ENCODE measurements at regions not wholly inside any gene's neighbourhood (a gene's known extent, or its start where the extent isn't known, plus 50 kb on each side); places are given as distances from the start of the nearest gene placed in this dataset.
"Not testable (repeated sequence)": the region's sequence is repeated elsewhere in the genome, so short reads cannot be mapped to it uniquely, and the experiment has no call there.

GRCh38 chr2:389985-390384, 102.1 kb upstream of the ALKAL2 start:
- not testable (repeated sequence) for H3K4me1 ChIP-seq (ENCODE audit: control insufficient read depth, insufficient read depth, low read length); H3K36me3 ChIP-seq (ENCODE audit: control insufficient read depth, insufficient read depth, low read length); H3K9me3 ChIP-seq (ENCODE audit: control insufficient read depth, low read depth, low read length); H3K27ac ChIP-seq (ENCODE audit: low read length); H3K27me3 ChIP-seq (ENCODE audit: control insufficient read depth, insufficient read depth, low read length); H3K4me3 ChIP-seq (ENCODE audit: low read length); DNase-seq
- WGBS (ENCODE audit: insufficient coverage, low lambda C conversion rate), result 95% methylated on average over 8 of the region's 15 CpGs

GRCh38 chr2:388752-389151, 100.9 kb upstream of the ALKAL2 start:
- H3K36me3 ChIP-seq (ENCODE audit: control insufficient read depth, insufficient read depth, low read length); H3K4me3 ChIP-seq (ENCODE audit: low read length); H3K27me3 ChIP-seq (ENCODE audit: control insufficient read depth, insufficient read depth, low read length); H3K27ac ChIP-seq (ENCODE audit: low read length); H3K4me1 ChIP-seq (ENCODE audit: control insufficient read depth, insufficient read depth, low read length); H3K9me3 ChIP-seq (ENCODE audit: control insufficient read depth, low read depth, low read length); DNase-seq: not testable (repeated sequence)
- WGBS (ENCODE audit: insufficient coverage, low lambda C conversion rate), result over 99% methylated on average over 17 of the region's 24 CpGs

- no CpG with 5 or more reads among the region's 18 CpGs for WGBS (ENCODE audit: insufficient coverage, low lambda C conversion rate)
- Histone ChIP-seq H3K4me3 (ENCODE audit: low read length) (no peak overlapping the region), H3K27ac (ENCODE audit: low read length) (no peak overlapping the region), H3K4me1 (ENCODE audit: control insufficient read depth, insufficient read depth, low read length) (no peaks in the 10 kb centered on the region), H3K27me3 (ENCODE audit: control insufficient read depth, insufficient read depth, low read length) (no peaks in the 10 kb centered on the region), H3K9me3 (ENCODE audit: control insufficient read depth, low read depth, low read length) (peaks cover 6% of the 10 kb centered on the region), H3K36me3 (ENCODE audit: control insufficient read depth, insufficient read depth, low read length) (no peaks in the 10 kb centered on the region)
- DNase-seq, result no peak
Observed at GRCh38 chr2:387980-388421, 100.1 kb upstream of the ALKAL2 start.

- WGBS (ENCODE audit: insufficient coverage, low lambda C conversion rate), result 75% methylated on average over 2 of the region's 10 CpGs
- no peak overlapping the region for H3K4me3 ChIP-seq (ENCODE audit: low read length)
- no peak for DNase-seq
- H3K36me3 ChIP-seq (ENCODE audit: control insufficient read depth, insufficient read depth, low read length), result no peaks in the 10 kb centered on the region
- no peaks in the 10 kb centered on the region for H3K27me3 ChIP-seq (ENCODE audit: control insufficient read depth, insufficient read depth, low read length)
- no peaks in the 10 kb centered on the region for H3K4me1 ChIP-seq (ENCODE audit: control insufficient read depth, insufficient read depth, low read length)
- no peak overlapping the region for H3K27ac ChIP-seq (ENCODE audit: low read length)
- peaks cover 6% of the 10 kb centered on the region for H3K9me3 ChIP-seq (ENCODE audit: control insufficient read depth, low read depth, low read length)
Observed at GRCh38 chr2:386406-387103, 98.7 kb upstream of the ALKAL2 start.

- peaks cover 6% of the 10 kb centered on the region for H3K9me3 ChIP-seq (ENCODE audit: control insufficient read depth, low read depth, low read length)
- no peak overlapping the region for H3K4me3 ChIP-seq (ENCODE audit: low read length)
- 100% methylated on average over 1 of the region's 6 CpGs for WGBS (ENCODE audit: insufficient coverage, low lambda C conversion rate)
- DNase-seq, result no peak
- no peaks in the 10 kb centered on the region for H3K27me3 ChIP-seq (ENCODE audit: control insufficient read depth, insufficient read depth, low read length)
- no peak overlapping the region for H3K27ac ChIP-seq (ENCODE audit: low read length)
- no peaks in the 10 kb centered on the region for H3K36me3 ChIP-seq (ENCODE audit: control insufficient read depth, insufficient read depth, low read length)
- no peaks in the 10 kb centered on the region for H3K4me1 ChIP-seq (ENCODE audit: control insufficient read depth, insufficient read depth, low read length)
Observed at GRCh38 chr2:385785-386184, 97.9 kb upstream of the ALKAL2 start.

- H3K27me3 ChIP-seq (ENCODE audit: control insufficient read depth, insufficient read depth, low read length), result no peaks in the 10 kb centered on the region
- WGBS (ENCODE audit: insufficient coverage, low lambda C conversion rate), result no CpG with 5 or more reads among the region's 9 CpGs
- no peaks in the 10 kb centered on the region for H3K4me1 ChIP-seq (ENCODE audit: control insufficient read depth, insufficient read depth, low read length)
- H3K4me3 ChIP-seq (ENCODE audit: low read length), result no peak overlapping the region
- no peak for DNase-seq
- no peak overlapping the region for H3K27ac ChIP-seq (ENCODE audit: low read length)
- H3K36me3 ChIP-seq (ENCODE audit: control insufficient read depth, insufficient read depth, low read length), result no peaks in the 10 kb centered on the region
- H3K9me3 ChIP-seq (ENCODE audit: control insufficient read depth, low read depth, low read length), result peaks cover 6% of the 10 kb centered on the region
Observed at GRCh38 chr2:385061-385460, 97.2 kb upstream of the ALKAL2 start.

GRCh38 chr2:383888-384287, 96.0 kb upstream of the ALKAL2 start:
- Histone ChIP-seq H3K4me1 (ENCODE audit: control insufficient read depth, insufficient read depth, low read length) (no peaks in the 10 kb centered on the region), H3K27ac (ENCODE audit: low read length) (no peak overlapping the region), H3K36me3 (ENCODE audit: control insufficient read depth, insufficient read depth, low read length) (no peaks in the 10 kb centered on the region), H3K9me3 (ENCODE audit: control insufficient read depth, low read depth, low read length) (peaks cover 6% of the 10 kb centered on the region), H3K4me3 (ENCODE audit: low read length) (no peak overlapping the region), H3K27me3 (ENCODE audit: control insufficient read depth, insufficient read depth, low read length) (no peaks in the 10 kb centered on the region)
- DNase-seq, result no peak
- no CpG with 5 or more reads among the region's 10 CpGs for WGBS (ENCODE audit: insufficient coverage, low lambda C conversion rate)

GRCh38 chr2:383178-383577, 95.3 kb upstream of the ALKAL2 start:
- Histone ChIP-seq H3K4me3 (ENCODE audit: low read length) (no peak overlapping the region), H3K9me3 (ENCODE audit: control insufficient read depth, low read depth, low read length) (peaks cover 4% of the 10 kb centered on the region), H3K36me3 (ENCODE audit: control insufficient read depth, insufficient read depth, low read length) (no peaks in the 10 kb centered on the region), H3K27me3 (ENCODE audit: control insufficient read depth, insufficient read depth, low read length) (no peaks in the 10 kb centered on the region), H3K27ac (ENCODE audit: low read length) (no peak overlapping the region), H3K4me1 (ENCODE audit: control insufficient read depth, insufficient read depth, low read length) (no peaks in the 10 kb centered on the region)
- DNase-seq, result no peak
- 42% methylated on average over 3 of the region's 13 CpGs for WGBS (ENCODE audit: insufficient coverage, low lambda C conversion rate)

GRCh38 chr2:382728-383022, 94.8 kb upstream of the ALKAL2 start:
- H3K4me1 ChIP-seq (ENCODE audit: control insufficient read depth, insufficient read depth, low read length), result no peaks in the 10 kb centered on the region

GRCh38 chr2:381941-382727, 94.2 kb upstream of the ALKAL2 start:
- Histone ChIP-seq H3K4me1 (ENCODE audit: control insufficient read depth, insufficient read depth, low read length) (no peaks in the 10 kb centered on the region), H3K4me3 (ENCODE audit: low read length) (no peak overlapping the region), H3K9me3 (ENCODE audit: control insufficient read depth, low read depth, low read length) (no peaks in the 10 kb centered on the region), H3K27me3 (ENCODE audit: control insufficient read depth, insufficient read depth, low read length) (no peaks in the 10 kb centered on the region), H3K27ac (ENCODE audit: low read length) (no peak overlapping the region), H3K36me3 (ENCODE audit: control insufficient read depth, insufficient read depth, low read length) (no peaks in the 10 kb centered on the region)
- no CpG with 5 or more reads among the region's 20 CpGs for WGBS (ENCODE audit: insufficient coverage, low lambda C conversion rate)
- DNase-seq, result no peak

More at GRCh38 chr2:382728-383022, 94.8 kb upstream of the ALKAL2 start:
- 100% methylated on average over 1 of the region's 7 CpGs for WGBS (ENCODE audit: insufficient coverage, low lambda C conversion rate)
- no peak overlapping the region for H3K4me3 ChIP-seq (ENCODE audit: low read length)
- H3K9me3 ChIP-seq (ENCODE audit: control insufficient read depth, low read depth, low read length), result no peaks in the 10 kb centered on the region
- no peaks in the 10 kb centered on the region for H3K36me3 ChIP-seq (ENCODE audit: control insufficient read depth, insufficient read depth, low read length)
- no peak overlapping the region for H3K27ac ChIP-seq (ENCODE audit: low read length)
- no peak for DNase-seq
- no peaks in the 10 kb centered on the region for H3K27me3 ChIP-seq (ENCODE audit: control insufficient read depth, insufficient read depth, low read length)

GRCh38 chr2:381181-381580, 93.3 kb upstream of the ALKAL2 start:
- no peak overlapping the region for H3K27ac ChIP-seq (ENCODE audit: low read length)
- no peaks in the 10 kb centered on the region for H3K9me3 ChIP-seq (ENCODE audit: control insufficient read depth, low read depth, low read length)
- DNase-seq, result no peak
- H3K36me3 ChIP-seq (ENCODE audit: control insufficient read depth, insufficient read depth, low read length), result no peaks in the 10 kb centered on the region
- H3K4me1 ChIP-seq (ENCODE audit: control insufficient read depth, insufficient read depth, low read length), result no peaks in the 10 kb centered on the region
- H3K27me3 ChIP-seq (ENCODE audit: control insufficient read depth, insufficient read depth, low read length), result no peaks in the 10 kb centered on the region
- no CpG with 5 or more reads among the region's 10 CpGs for WGBS (ENCODE audit: insufficient coverage, low lambda C conversion rate)
- H3K4me3 ChIP-seq (ENCODE audit: low read length), result no peak overlapping the region
